IPS-20b (cell line): ENCODE measurements at regions not wholly inside any gene's neighbourhood (a gene's known extent, or its start where the extent isn't known, plus 50 kb on each side); places are given as distances from the start of the nearest gene placed in this dataset.

ENCODE experiments used
- H3K27ac ChIP-seq: one replicate; pipeline ENCODE4 v1.5.1; 2013; ENCODE audit warnings: low read length
- H3K27me3 ChIP-seq: 2 replicates; pipeline ENCODE4 v1.6.1; 2013; ENCODE audit warnings: mild to moderate bottlenecking, low read length, inconsistent platforms; ENCODE audit not compliant: insufficient read depth
- H3K36me3 ChIP-seq: 2 replicates; pipeline ENCODE4 v1.6.1; 2013; ENCODE audit warnings: low read depth, mild to moderate bottlenecking, inconsistent platforms, low read length, moderate library complexity; ENCODE audit not compliant: insufficient read depth
- H3K4me1 ChIP-seq: 2 replicates; pipeline ENCODE4 v1.6.1; 2013; ENCODE audit warnings: mild to moderate bottlenecking, control low read depth, inconsistent platforms, low read length, moderate library complexity; ENCODE audit not compliant: insufficient read depth
- H3K4me3 ChIP-seq: 2 replicates; pipeline ENCODE4 v1.5.1; 2013; ENCODE audit warnings: mild to moderate bottlenecking, low read length, inconsistent platforms
- H3K9ac ChIP-seq: 2 replicates; pipeline ENCODE4 v1.6.1; 2013; ENCODE audit warnings: low read depth, mild to moderate bottlenecking, inconsistent platforms, low read length, moderate library complexity
- H3K9me3 ChIP-seq: 2 replicates; pipeline ENCODE4 v1.6.1; 2013; ENCODE audit warnings: mild to moderate bottlenecking, low read depth, low read length, inconsistent platforms; ENCODE audit not compliant: insufficient read depth

DNA sequence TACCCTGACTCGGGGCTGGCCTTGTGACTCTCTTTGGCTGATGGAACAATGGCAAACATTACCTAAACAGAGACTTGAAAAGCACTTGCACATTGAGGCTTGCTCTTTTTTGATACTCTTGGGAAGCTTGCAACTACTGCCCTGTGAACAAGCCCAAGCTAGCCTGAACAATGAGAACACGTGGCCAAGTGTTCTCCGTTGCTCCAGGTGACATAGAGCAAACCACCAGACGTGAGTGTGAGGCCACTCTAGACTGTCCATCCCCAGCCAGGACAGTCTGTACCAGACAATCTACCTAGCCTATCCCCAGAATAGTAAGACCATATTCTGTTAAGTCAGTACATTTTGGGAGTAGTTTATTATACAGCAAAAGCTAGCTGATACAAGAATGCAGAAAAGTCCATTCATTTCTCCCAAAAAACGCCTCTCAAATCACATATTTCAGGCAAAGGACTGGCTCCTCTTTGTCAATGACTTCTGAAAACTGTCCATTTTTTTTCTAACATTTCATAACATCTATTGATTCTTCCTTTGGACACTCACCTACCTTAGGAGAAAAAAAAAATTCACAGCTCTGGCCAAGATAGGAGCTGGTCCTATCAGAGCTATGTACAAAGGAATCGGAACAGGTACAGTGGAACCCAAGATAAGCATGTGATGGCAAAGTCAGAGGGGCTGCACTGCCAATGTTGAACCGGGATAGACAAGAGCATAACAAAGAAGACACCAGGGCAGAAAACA is 142.1 kb upstream of the PKDCC start:
- Histone ChIP-seq H3K4me1 (no peaks in the 10 kb centered on the region), H3K36me3 (no peaks in the 10 kb centered on the region)

DNA sequence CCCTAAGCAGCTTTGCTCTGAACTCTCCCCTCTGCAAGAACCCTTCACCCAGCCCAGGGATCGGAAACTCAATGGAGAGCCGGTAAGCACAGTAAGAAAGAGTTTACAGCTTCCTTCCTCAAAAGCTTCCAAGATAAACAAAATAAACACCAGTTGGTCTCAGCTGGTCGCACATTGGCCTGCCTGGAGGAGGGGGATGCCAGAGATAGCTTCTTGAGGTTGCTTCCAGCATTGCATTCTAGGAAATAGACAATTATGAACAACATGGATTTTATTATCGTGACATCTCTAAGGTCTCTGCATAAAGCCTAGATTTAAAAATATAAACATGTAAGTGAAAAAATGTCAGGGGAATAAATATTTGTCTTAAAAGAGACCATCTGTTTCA is 141.5 kb upstream of the PKDCC start:
- Histone ChIP-seq H3K9ac (no peak overlapping the region), H3K4me1 (no peaks in the 10 kb centered on the region), H3K4me3 (no peak overlapping the region), H3K27me3 (no peaks in the 10 kb centered on the region), H3K9me3 (no peaks in the 10 kb centered on the region), H3K27ac (no peak overlapping the region), H3K36me3 (no peaks in the 10 kb centered on the region)

More for the DNA sequence above, 142.1 kb upstream of the PKDCC start:
- Histone ChIP-seq H3K27ac (no peak overlapping the region), H3K9me3 (no peaks in the 10 kb centered on the region), H3K4me3 (no peak overlapping the region), H3K27me3 (no peaks in the 10 kb centered on the region), H3K9ac (no peak overlapping the region)

DNA sequence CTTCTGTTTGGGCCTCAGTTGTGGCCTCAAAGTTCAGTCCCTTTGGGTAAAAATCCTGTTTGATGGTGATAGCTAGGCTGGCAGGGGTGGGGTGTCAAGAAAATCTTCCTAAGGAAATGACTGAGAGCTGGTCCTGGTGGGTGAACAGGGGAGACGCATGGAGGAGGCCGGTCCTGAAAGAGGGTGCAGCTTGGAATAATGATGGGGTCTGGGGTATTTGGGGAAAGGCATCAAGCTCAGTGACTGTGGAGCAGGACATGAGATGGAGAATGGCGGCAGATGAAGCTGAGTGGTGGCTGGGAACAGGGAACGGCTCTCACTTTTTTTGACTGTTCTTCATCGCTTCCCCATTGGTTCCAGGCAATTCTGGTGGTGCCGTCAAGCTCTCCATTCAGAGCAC is 140.7 kb upstream of the PKDCC start:
- Histone ChIP-seq H3K4me3 (no peak overlapping the region), H3K27ac (no peak overlapping the region), H3K27me3 (no peaks in the 10 kb centered on the region), H3K4me1 (no peaks in the 10 kb centered on the region), H3K9me3 (no peaks in the 10 kb centered on the region), H3K36me3 (no peaks in the 10 kb centered on the region), H3K9ac (no peak overlapping the region)

DNA sequence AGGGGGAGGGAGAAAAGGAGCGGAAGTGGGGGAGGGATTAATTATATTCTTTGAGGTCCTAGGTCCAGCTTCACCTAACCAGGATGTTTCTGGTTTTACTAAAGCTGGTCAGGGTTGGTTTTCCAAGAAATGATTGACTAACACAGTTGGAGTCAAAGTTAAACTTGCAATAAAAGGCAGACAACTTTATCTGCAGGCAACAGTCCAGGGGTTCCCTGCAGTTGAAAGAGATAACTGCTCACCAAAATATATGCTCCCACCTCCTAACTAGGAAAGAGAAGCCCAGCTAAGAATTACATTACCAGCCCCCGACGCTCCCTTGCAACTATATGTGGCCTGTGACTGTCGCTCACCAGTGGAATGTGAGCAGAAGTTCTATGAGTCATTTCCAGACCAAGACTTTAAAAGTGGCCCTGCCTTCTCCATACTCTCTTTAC is 140.0 kb upstream of the PKDCC start:
- H3K4me1 ChIP-seq, result no peaks in the 10 kb centered on the region
- H3K27me3 ChIP-seq, result no peaks in the 10 kb centered on the region
- H3K9me3 ChIP-seq, result no peaks in the 10 kb centered on the region
- H3K4me3 ChIP-seq, result no peak overlapping the region
- no peaks in the 10 kb centered on the region for H3K36me3 ChIP-seq
- no peak overlapping the region for H3K9ac ChIP-seq
- no peak overlapping the region for H3K27ac ChIP-seq

DNA sequence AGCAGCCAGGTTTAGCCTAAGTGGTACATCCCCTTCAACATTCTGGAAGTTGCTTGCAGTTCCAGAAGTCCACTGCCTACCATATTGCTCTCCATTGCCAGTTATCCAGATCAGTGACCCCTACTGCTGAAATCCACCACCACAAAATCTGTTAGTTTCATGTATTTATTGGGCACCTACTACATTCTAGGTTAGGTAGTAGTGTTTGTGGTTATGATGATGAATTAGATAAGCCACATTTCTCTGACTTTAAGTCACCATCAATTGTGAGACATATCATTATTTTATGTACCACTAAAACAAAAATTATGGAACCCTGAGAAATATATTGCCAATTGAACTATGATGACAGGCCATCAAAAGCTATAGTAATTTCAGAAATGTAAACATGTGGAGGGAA is 139.5 kb upstream of the PKDCC start:
- Histone ChIP-seq H3K9me3 (no peaks in the 10 kb centered on the region), H3K4me3 (no peak overlapping the region), H3K27ac (no peak overlapping the region), H3K9ac (no peak overlapping the region), H3K27me3 (no peaks in the 10 kb centered on the region), H3K36me3 (no peaks in the 10 kb centered on the region), H3K4me1 (no peaks in the 10 kb centered on the region)

DNA sequence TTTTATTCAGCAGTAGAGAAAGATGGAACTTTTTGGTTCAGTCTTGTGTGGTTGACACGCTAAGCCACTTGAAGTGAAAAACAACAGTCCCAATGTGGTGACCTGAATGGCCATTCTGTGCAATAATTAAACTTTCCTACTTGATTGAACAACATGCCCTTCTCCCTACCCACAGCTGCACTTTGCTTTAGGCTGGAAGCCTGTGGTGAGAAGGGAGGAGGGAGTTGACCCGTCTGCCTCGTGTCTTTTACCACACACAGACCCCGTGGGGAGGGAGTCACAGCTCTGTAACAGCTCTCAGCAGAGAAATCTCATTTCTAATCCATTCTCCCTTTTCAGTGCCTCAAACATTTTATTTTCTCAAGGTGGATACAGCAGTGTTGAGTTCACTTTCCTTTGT is 138.2 kb upstream of the PKDCC start:
- Histone ChIP-seq H3K4me3 (no peak overlapping the region), H3K27ac (no peak overlapping the region), H3K9me3 (no peaks in the 10 kb centered on the region), H3K27me3 (no peaks in the 10 kb centered on the region), H3K36me3 (no peaks in the 10 kb centered on the region), H3K4me1 (no peaks in the 10 kb centered on the region), H3K9ac (no peak overlapping the region)

DNA sequence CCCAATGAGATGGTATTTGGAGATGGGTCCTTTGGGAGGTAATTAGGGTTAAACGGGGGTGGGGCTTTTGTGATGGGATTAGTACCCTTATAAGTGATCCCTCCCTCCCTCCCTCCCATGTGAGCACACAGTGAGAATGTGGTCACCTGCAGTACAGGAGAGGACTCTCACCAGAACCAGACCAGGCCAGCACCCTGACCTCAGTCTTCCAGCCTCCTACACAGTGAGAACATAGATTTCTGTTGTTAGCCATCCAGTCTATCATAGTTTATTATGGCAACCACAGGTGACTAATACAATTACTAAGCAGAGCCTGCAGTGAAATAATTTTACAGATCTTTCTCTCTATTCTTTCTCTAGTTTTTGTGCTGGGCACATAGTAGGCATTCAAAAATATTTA is 137.7 kb upstream of the PKDCC start:
- Histone ChIP-seq H3K4me1 (no peaks in the 10 kb centered on the region), H3K27me3 (no peaks in the 10 kb centered on the region), H3K9ac (no peak overlapping the region), H3K9me3 (no peaks in the 10 kb centered on the region), H3K36me3 (no peaks in the 10 kb centered on the region), H3K4me3 (no peak overlapping the region), H3K27ac (no peak overlapping the region)

DNA sequence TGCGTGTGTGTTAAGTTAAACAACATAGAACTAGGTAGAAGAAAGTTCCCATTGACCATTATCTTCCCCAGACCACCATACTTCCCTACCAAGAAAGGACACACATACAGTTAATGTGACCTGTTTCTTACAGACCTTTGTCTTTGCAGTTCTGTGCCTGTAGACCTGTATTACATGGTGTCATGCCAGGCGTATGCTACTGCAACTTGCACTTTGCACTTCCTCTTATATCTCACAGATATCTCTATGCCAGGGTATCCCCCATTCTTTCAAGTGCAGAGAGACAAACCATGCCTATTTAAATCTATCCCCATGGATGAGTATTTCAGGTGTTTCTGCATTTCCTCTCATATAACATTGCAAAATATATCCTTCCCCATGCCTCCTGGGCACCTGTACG is 136.8 kb upstream of the PKDCC start:
- Histone ChIP-seq H3K36me3 (no peaks in the 10 kb centered on the region), H3K27ac (no peak overlapping the region), H3K4me3 (no peak overlapping the region), H3K9me3 (no peaks in the 10 kb centered on the region), H3K9ac (no peak overlapping the region), H3K4me1 (no peaks in the 10 kb centered on the region), H3K27me3 (no peaks in the 10 kb centered on the region)

DNA sequence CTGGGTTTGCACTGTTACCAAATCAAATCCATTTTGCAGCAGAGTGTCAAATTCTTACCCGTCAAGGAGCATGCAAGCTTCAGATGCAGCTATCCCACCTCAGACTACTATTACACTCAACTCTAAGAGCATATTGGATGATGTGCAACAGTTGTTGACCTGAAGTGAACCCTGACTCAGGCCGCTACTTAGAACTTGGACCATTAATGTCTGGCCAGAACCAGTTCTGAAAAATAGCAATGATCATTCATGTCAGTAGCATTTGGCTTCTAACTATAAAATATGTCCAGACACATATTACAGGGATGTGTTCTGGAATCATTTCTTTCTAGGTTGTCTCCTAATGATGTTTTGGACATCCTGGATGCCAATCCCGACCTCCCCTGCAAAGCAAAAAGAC is 135.5 kb upstream of the PKDCC start:
- Histone ChIP-seq H3K27ac (no peak overlapping the region), H3K4me1 (no peaks in the 10 kb centered on the region), H3K4me3 (no peak overlapping the region), H3K9ac (no peak overlapping the region), H3K36me3 (no peaks in the 10 kb centered on the region), H3K27me3 (no peaks in the 10 kb centered on the region), H3K9me3 (no peaks in the 10 kb centered on the region)

DNA sequence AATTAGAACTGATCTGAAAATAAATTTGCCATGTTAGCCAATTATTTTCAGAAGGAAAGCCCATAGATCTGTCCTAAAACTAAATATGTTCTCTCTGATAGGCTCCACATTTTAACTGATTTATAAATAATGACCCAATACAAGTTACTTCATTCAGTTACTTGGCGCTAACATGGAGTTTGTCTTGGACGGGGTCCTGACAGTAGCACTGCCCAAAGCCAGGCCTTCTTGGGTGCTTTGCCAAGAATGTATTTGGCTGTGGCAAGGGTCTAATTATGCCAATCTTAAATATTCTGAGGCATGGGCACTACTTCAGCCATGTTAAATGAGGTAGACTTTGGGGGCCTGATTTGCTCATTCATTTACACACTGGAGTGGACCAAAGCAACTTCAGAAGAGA is 135.0 kb upstream of the PKDCC start:
- Histone ChIP-seq H3K27ac (no peak overlapping the region), H3K4me3 (no peak overlapping the region), H3K27me3 (no peaks in the 10 kb centered on the region), H3K9ac (no peak overlapping the region), H3K9me3 (no peaks in the 10 kb centered on the region), H3K36me3 (no peaks in the 10 kb centered on the region), H3K4me1 (no peaks in the 10 kb centered on the region)

DNA sequence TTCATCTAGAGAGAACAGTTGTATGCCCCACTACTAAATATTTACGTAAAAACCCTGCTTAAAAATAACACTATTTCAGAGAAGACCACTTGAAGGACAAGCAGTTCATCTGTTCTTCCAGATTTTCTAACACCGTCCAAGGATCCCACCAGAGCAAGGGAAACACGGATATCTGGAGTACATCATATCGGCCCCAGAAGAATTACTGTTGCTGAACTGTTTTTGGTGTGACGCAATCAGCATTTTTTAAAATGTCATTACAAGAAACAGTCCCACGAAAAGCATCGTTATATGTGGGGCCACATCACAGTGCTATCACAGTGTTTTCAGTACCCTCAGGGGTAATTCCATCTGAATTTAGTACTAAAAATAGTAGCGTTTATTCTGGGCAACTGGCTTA is 134.5 kb upstream of the PKDCC start:
- no peaks in the 10 kb centered on the region for H3K36me3 ChIP-seq
- no peak overlapping the region for H3K4me3 ChIP-seq

DNA sequence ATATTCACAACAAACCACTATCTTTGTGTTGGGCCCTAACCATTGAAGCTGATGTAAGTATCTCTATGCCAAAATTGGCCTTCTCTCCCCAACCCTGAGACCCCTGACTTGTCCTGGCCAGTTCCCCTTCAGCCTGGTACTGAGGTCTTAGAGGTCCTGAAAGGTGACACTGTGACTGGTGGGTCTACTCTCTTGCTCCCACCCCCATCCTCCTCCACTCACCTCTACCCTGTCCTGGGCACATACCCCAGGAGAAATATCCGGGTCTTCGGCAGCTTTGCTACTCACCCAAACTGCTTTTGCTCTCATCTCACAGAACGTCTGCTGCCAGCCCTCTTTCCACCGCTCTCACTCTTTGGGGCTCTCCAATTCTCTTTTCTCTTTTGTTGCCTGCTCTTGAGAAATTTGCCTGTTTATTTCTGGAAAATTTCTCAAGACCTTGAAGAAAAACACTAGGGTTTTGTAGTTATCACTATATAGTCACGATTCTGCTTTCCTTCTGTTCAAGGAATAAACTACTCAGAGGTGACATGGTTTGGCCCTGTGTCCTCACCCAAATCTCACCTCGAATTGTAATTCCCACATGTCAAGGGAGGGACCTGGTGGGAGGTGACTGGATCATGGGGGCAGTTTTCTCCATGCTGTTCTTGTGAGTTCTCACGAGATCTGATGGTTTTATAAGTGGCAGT is 133.8 kb upstream of the PKDCC start:
- Histone ChIP-seq H3K4me1 (no peaks in the 10 kb centered on the region), H3K36me3 (no peaks in the 10 kb centered on the region), H3K4me3 (no peak overlapping the region), H3K9me3 (no peaks in the 10 kb centered on the region), H3K27ac (no peak overlapping the region), H3K9ac (no peak overlapping the region), H3K27me3 (no peaks in the 10 kb centered on the region)

More for the DNA sequence above, 134.5 kb upstream of the PKDCC start:
- Histone ChIP-seq H3K9ac (no peak overlapping the region), H3K27ac (no peak overlapping the region), H3K4me1 (no peaks in the 10 kb centered on the region), H3K9me3 (no peaks in the 10 kb centered on the region), H3K27me3 (no peaks in the 10 kb centered on the region)
